G401.6 (cell line): ENCODE measurements at regions not wholly inside any gene's neighbourhood (a gene's known extent, or its start where the extent isn't known, plus 50 kb on each side); places are given as distances from the start of the nearest gene placed in this dataset.
"Not testable (repeated sequence)": the region's sequence is repeated elsewhere in the genome, so short reads cannot be mapped to it uniquely, and the experiment has no call there.

Experiments
- FAIRE-seq: peaks from 2 replicates; lab custom pipeline; 2012; peaks lifted over from hg19 to GRCh38; lab: Jason Lieb, UNC

DNA sequence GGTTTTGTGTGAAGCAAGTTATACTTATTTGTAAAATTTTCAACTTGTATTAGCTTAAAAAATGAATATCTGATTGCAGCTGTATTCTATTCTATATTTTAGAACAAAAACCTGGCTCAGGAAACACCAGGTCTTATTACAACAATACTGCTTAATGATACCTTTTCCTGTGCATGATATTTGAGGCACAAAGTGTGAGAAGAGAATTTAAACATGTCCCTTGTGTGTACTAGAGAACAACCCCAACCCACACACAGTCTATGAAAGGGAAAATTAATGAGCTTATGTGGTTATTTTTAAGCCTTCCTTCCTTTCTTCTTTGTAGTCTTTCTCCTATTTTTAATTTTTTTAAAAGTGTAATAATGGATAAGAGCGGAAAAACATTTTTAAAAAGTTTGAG is 122.6 kb upstream of the MON1B start:
- FAIRE-seq: no peak

DNA sequence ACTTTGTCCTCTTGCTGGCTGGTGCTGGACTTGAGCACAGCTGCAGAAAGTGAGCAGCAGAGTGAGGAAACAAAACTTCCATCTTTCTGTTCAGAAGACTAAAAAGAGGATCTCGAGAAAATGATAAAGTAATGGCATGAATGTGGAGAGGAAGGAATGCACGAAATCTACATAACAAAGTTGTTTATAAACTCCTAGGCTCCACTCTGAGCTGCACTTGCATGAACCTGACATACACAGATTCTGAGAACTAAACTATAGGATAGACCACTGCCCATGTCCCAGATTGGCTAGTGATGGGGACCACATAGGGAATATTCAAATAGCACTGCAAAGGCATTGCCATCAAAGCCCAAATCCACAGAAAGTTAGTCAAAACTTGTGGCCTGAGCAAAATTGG is 121.1 kb upstream of the MON1B start:
- FAIRE-seq: no peak

DNA sequence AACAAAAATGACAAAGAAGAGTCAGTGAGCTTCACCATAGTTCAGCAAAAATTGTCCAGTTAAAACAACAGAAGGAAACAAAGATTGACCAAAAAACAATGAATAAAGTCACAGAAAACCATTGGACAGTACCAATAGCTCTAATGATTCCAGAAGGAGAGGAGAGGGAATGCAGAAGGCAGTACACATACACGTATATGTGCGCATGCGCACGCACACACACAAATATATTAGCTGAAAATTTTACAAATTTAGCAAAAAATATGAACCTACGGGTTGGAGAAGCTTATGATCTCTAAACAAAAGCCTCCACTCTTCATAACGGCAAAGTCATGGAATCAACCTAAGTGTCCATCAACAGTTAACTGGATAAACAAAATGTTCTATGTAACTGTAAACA is 120.3 kb upstream of the MON1B start:
- no peak for FAIRE-seq

DNA sequence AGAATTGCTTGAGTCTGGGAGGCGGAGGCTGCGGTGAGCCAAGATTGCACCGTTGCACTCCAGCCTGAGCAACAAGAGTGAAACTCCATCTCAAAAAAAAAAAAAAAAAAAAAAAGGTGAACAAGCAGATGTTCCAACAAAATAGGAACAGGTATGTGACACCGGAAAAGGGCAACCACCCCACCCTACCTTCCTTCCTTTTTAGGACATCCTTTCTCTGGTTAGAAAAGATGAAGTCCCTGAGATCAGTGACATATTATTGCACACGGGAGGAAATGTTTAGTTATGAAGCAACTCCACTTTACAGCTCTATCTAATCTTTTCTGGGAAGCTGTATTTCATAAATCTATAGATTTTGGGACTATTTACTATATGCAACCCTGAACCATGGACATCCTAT is 114.2 kb upstream of the MON1B start:
- FAIRE-seq: no peak

DNA sequence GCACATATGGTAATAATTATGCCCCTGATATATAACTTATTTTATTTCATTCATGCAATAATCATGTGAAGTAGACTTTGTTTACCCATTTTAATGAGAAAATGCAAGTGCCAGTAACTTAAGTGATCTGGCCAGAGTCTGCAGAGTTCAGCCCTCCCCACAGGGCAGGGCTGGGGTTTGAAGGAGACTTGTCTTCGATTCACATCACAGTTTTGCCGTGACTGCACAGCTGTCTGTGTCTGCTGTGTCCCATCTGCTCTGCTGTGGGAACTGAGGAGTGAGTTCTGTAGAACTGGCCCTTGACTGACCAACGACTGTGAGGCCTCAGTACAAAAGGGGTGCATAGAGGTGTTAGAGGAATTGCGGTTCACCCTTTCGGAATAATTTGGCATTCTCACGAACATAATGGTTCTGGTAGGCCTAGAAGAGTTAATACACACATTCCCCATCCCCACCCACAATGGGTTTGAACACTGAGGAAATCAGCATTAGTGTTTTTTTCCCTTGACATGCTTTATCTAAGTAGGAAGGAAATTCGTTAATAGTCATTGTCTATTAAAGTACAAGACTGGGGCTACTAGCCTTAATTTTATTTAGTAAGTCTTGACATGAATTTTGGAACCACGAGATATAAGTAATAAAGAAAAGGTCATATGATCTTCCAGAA is 113.6 kb upstream of the MON1B start:
- no peak for FAIRE-seq

DNA sequence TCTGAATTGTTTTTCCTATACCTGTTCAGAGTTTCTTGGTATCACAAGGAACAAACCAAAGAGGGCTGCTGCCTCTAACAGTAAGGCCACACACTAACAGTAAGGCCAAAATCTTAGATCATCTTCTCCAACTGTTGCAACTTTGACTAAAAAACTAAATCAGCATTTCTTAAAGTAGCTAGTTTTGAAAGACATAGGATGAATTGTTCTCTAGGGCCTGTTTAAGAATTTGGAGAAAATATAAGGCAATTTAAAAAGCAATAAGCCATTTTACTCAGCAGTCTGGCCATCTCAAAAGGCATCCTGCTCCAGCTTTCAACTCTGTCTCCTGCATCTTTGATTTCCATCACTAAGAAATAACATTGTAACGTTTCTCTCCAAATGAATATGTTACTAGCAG is 105.0 kb upstream of the MON1B start:
- FAIRE-seq: no peak

DNA sequence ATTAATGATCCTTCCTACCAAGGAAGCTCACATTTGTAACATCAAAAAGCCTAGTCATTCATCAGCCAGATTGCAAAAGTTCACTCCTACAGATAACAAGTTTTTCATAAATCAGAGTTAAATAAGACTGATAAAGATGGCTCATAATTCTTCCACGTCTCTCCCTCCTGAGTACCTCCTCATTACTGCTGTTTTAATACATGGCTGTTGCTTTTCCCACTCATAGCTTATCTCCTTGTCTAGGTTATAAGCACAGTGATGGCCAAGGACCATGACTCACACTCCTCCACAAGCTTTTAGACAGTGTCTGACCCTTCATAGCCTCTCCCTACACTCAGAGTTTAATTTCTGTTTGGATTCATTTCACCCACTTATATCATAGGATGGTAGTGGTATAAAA is 100.9 kb upstream of the MON1B start:
- FAIRE-seq: no peak

DNA sequence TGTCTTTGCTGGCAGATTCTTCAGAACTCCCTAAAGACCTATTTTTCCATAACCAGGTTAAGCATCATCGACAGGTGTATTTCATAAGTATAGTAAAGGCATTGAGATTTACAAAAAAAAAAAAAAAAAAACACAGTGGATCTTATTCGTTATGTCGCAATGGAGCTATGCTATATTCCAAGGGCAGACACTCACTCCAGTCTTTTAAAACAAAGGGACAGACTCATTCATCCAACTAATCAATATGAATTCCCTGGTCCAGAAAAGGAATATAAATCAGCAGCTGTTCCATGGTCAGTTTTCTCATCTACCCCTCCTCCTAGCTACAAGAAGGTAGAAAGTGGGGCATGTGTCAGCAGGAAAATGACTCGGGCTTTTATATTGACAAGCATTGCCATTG is 97.7 kb upstream of the MON1B start:
- no peak for FAIRE-seq

DNA sequence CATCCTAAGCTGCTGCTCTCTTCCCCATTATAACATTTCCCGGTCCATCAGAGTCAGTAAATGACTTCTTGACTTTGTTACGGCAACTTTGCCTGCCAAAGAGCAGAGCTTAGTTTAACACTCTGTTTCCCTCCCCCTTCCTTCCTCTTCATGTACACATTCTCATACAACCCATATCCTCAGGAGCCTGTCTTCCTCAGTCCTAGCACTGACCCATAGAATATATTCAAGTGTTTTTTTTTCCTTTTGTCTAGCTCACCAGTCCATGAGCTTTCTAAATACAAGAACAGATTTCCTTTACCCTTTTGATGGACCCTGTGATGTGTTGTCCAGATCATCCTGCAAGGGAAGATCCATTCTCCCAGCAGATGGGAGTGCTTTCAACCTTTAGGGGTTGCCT is 97.0 kb upstream of the MON1B start:
- no peak for FAIRE-seq

DNA sequence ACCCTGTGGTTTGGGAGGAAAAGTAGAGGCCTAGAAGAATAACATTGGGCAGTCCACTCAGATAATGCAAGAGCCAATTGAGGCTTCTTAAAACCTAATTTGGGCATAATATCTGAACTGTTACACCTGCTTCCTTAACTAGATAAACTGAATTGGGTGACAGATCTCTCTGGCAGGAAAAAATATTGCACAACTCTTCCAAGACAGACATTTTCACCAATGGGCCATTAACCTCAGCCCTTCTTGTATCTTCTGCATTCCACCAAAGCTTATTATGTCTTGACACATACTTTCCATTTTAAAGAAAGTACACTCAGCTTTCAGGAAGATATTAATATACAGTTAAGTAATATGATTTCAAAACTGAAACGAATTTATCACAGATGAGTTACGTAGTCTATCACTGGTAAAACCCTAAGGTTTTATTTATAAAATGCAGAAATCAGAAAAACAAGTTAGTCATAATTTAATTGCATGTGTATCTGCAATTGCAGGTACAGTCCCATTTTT is 79.9 kb upstream of the MON1B start:
- no peak for FAIRE-seq

DNA sequence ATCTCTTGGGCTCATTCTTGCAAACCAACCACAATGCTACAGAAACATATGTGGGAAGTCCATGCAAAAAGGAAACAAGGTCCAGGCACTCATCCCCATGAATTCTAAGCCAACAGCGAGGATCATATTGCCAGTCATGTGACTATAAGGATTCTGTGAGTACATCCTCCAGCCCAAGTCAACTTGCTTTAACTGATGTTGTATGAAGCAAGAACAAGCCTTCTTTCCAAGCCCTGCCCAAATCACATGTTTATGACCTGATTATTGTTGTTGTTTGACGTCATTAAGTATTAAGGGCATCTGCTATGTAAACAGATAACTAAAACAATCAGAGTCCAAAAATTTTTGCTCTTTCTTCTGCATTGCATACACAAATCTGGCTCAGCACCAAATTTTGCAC is 78.2 kb upstream of the MON1B start:
- FAIRE-seq: no peak

DNA sequence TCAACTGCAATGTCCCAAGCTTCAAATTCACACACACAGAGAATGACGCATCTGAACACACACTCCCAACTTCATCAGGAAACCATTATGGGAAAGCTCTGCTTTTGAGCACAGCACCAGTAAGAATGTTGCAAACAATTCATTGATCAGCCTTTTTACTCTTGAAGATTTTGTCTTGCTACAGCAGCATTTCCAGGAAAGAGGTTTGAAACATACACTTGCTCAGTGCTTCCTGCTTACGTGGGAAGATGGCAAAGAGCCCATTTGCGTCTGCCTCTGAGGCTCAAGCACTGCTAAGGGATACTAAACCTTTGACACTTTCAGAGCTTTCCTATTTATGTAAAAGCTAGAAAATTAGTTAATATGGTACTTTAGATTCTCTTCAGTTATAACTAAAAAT is 77.2 kb upstream of the MON1B start:
- FAIRE-seq: no peak

DNA sequence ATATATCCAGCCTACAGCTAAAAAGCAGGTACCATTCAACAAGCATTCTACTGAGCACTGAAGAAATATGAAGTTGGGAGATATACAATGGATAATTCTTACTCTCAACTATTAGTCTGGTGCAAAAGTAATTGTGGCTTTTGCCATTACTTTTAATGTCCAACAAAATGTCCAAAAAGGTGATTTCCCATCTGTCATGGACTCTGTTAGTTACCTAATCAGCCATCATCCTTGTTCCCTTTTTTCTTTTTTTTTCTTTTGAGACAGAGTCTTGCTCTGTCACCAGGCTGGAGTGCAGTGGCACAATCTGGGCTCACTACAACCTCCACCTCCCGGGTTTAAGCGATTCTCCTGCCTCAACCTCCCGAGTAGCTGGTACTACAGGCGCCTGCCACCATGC is 76.6 kb upstream of the MON1B start:
- FAIRE-seq: not testable (repeated sequence)

DNA sequence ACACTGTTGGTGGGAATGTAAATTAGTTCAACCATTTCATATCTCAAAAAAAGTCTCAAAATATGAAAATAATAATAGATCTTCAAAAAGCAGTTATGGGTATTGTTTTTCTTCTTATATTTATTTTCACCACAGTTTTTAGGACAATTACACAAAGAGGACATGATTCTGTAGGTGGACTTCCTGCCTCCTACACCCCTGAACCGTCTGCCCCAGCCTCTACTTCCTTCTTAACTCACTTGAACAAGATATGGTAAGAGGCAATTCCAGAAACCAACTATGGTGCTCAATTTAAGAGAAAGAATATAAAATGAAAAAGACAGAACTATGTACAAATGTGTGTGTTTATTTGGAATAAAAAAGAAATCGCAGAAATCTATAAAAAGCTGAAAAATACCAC is 74.1 kb upstream of the MON1B start:
- no peak for FAIRE-seq

DNA sequence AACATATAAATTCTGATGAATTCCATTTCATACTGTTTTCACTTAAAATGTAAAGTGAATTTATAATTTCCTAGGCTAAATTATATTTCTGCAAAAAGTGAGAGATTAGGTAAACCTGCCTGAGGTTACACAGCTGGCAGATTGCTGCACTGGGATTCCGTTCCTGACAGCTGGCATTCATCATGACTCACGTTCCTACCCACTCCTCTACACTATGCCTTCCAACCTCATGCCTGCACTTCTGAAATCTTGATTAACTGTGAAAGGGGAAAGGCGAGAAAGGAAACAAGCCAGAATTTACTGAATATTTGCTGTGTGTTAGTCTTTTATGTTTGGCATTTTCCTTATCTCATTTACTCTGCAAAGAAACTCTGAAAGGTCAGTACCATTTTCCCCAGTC is 73.3 kb upstream of the MON1B start:
- FAIRE-seq: no peak

DNA sequence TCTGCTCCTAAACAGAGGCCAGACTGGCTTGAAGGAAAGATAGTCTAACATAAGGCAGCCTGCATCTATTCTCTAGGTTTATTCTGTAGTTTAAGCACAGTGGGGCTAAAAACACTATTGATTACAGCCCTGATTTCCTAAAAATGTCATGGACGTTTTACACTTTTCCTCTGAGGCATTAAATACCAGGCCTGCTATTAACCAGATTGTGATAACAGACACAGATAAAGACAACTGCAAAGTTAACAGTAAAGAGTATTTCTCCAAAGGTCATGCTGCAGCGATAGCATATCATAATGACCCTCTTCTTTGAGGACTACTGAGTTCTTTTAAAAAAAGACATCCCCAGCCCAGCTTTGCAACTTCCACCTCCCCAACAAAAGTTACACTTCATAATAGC is 59.6 kb upstream of the MON1B start:
- no peak for FAIRE-seq

DNA sequence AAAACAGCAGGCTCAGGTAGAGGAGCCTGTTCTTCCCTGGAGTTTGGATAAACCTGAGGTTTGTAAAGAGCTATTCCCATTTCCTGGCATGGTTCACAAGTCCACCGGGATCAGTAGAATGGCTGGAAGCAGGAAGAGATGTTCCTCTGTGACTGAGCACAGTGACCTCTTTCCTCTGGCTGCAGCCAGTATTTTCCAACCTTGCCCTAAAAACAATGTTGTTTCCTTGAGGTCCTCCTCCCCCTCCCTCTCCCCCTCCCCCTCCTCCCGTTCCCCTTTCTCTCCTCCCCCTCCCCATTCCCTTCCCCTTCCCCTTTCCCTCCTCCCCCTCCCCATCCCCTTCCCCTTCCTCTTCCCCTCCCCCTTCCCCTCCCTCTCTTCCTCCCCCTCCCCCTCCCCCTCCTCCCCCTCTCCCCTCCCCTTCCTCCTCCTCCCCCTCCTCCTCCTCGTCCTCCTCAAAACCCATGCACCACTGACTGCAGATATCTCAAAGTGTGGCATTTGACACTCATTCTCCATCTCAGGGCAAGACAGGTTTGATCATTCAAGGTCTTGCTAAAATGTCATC is 58.9 kb upstream of the MON1B start:
- FAIRE-seq: no peak

DNA sequence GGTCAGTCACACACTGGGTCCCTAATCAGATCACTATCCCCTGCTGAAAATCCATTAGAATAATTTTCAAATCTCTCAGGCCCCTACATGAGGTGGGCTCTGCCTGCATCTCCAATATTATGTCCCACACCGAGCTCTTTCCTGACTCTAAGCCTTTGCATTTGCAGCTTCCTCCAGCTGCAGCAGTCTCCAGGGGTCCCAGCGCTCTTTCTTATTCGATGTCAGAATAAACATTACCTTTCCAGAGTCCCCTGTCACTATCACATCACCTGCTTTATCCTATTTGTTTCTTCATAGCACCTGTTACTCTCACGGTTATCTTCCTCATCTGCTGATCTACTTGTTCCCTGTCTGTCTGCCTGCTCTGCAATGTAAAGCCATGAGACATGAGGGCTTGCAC is 57.3 kb upstream of the MON1B start:
- no peak for FAIRE-seq

DNA sequence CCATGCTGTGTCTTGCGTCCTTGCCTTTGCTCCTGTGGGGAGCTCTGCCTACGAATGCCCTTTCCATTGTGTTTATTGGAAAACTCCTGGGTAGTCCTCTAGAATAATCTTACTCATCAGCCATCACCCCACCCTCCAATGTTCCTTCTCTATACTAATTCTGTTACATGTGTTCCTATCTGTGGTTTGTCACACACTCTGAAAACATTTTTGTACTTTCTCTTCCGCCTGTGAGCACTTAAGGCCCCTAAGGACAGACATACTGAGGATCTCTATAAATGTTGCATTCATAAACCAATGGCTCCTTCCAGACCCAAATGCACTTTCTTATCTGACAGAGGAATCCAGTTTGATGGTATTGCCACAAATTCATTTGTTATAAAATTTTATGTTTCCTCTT is 53.9 kb upstream of the MON1B start:
- FAIRE-seq: no peak
